ENCODE measurements at regions not wholly inside any gene's neighbourhood (a gene's known extent, or its start where the extent isn't known, plus 50 kb on each side); places are given as distances from the start of the nearest gene placed in this dataset.
A peak's percentile ranks its signal among the peaks of the same experiment; 100 is the strongest.

- peaks cover 0 to 29% (median 6%) of the 10 kb centered on the region in 4 donors for H3K4me1 ChIP-seq
- intact Hi-C loops (cut with DNase I), result no loop called here
- DNase-seq (no peak), ATAC-seq (no peak)
- no peaks in the 10 kb centered on the region for H3K9me3 ChIP-seq
- H3K27me3 ChIP-seq, result no peaks in the 10 kb centered on the region
- TF ChIP-seq CTCF (IDR thresholded peaks at IDR 0.05) (no peak), POLR2A (IDR thresholded peaks at IDR 0.05) (no peak)
- H3K27ac ChIP-seq, result no peak overlapping the region
- no peak overlapping the region for H3K4me3 ChIP-seq
- no peaks in the 10 kb centered on the region for H3K36me3 ChIP-seq
- 92% methylated on average over 1 of the region's 1 CpG for WGBS (ENCODE audit: insufficient coverage, low coverage, low lambda C conversion rate, missing lambda C conversion rate)
Measured at GRCh38 chr3:30474371-30474770, 132.0 kb upstream of the TGFBR2 start.

DNA sequence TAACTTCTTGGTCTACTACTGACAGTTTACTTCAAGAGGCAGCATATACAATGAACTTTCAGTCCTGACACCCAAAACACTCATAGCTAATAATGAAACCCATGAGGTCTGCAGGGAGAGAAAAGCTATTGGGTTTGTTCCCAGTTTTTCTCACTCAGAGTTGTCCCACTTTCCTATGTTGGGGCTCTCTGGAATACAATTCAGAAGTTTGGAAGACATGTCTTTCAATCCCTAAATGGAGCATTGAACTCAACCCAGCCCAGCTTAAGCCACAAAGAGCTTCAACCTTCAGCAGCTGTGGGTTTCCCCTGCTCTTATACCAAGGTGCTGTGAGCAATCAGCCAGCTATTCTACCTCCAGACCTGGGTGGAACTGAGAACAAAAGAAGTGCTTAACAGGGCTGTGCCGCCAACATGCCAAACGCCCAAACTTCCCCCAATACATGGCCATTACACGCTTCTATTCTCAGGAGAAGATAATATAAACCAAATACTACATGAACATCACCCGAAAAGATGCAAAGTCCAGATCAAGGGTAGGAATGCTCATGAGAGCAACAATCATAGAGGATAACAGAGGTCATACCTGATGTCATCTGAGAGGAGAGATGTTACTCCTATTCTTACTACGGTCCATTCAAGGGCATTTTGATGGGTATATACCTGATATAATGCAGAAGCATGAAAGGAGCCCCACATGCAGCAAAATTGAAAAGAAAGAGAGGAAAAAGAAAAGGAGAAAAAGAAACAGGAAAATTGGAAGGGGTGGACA is 131.2 kb upstream of the TGFBR2 start:
- no peaks in the 10 kb centered on the region for H3K36me3 ChIP-seq
- no peaks in the 10 kb centered on the region for H3K27me3 ChIP-seq
- intact Hi-C loops (cut with DNase I), result no loop called here
- no peak for TF ChIP-seq POLR2A (IDR thresholded peaks at IDR 0.05)
- TF ChIP-seq CTCF (IDR thresholded peaks at IDR 0.05), result no peak
- no peaks in the 10 kb centered on the region for H3K9me3 ChIP-seq
- no peak for DNase-seq
- H3K4me3 ChIP-seq, result no peak overlapping the region
- H3K27ac ChIP-seq, result no peak overlapping the region
- peak in 1 of 4 donors; percentile 29 for ATAC-seq
- 76% methylated on average over 5 of the region's 5 CpGs for WGBS (ENCODE audit: insufficient coverage, low coverage, low lambda C conversion rate, missing lambda C conversion rate)
- H3K4me1 ChIP-seq, result peaks cover 0 to 38% (median 11%) of the 10 kb centered on the region in 4 donors

- Histone ChIP-seq H3K27ac (no peak overlapping the region), H3K4me3 (no peak overlapping the region), H3K36me3 (no peaks in the 10 kb centered on the region), H3K4me1 (peaks cover 0 to 41% (median 15%) of the 10 kb centered on the region in 4 donors), H3K27me3 (no peaks in the 10 kb centered on the region), H3K9me3 (no peaks in the 10 kb centered on the region)
- 40% methylated on average over 2 of the region's 2 CpGs for WGBS (ENCODE audit: insufficient coverage, low coverage, low lambda C conversion rate, missing lambda C conversion rate)
- intact Hi-C loops (cut with DNase I), result no loop called here
- ATAC-seq, result peak in 3 of 4 donors; percentile 36 to 50 (median 47)
- TF ChIP-seq CTCF (IDR thresholded peaks at IDR 0.05) (no peak), POLR2A (IDR thresholded peaks at IDR 0.05) (no peak)
- DNase-seq, result no peak
Measured at GRCh38 chr3:30475809-30476178, 130.6 kb upstream of the TGFBR2 start.

DNA sequence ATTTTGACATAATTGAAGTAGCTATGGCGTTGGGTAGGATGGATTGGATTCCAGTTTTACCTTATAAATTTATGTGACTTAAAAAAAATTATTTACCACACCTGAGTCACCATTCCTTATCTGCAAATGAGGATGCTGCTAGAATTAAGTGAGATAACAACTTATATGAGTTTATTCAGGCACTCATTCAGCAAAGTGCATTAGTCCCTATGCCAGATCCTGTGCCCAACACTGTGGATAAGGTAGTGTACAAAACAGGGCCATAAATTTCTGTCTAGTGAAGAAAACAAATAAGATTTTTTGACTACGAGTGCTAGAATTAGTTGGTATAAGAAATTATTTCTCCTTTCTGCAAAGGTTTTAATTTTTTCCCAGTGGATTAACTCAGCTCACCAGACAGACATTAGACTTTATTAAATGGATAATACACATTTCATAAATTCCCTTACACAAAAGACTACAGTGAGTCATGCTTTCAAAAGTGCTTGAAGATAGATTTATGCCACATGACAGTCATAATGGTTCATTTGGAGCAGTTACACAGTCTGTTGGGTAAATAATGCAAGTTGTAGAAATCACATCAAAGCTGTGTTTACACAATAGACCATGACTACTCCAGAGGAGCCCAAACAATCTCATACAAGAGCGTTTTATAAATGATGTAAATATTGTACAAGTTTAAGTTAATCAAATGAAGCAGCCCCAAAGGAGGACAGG is 129.9 kb upstream of the TGFBR2 start:
- H3K4me1 ChIP-seq, result peaks cover 0 to 41% (median 15%) of the 10 kb centered on the region in 4 donors
- WGBS (ENCODE audit: insufficient coverage, low coverage, low lambda C conversion rate, missing lambda C conversion rate), result 62% methylated on average over 3 of the region's 3 CpGs
- peak; percentile 22 to 67 (median 52) for ATAC-seq

More for the DNA sequence above, 129.9 kb upstream of the TGFBR2 start:
- Histone ChIP-seq H3K9me3 (no peaks in the 10 kb centered on the region), H3K36me3 (no peaks in the 10 kb centered on the region), H3K4me3 (no peak overlapping the region), H3K27ac (no peak overlapping the region), H3K27me3 (no peaks in the 10 kb centered on the region)
- TF ChIP-seq POLR2A (IDR thresholded peaks at IDR 0.05) (no peak), CTCF (IDR thresholded peaks at IDR 0.05) (no peak)
- intact Hi-C loops (cut with DNase I), result no loop called here
- DNase-seq, result no peak
